ENCODE measurements at regions not wholly inside any gene's neighbourhood (a gene's known extent, or its start where the extent isn't known, plus 50 kb on each side); places are given as distances from the start of the nearest gene placed in this dataset.

- no peaks in the 10 kb centered on the region for H3K9me2 ChIP-seq (ENCODE audit: insufficient read depth)
- no peaks in the 10 kb centered on the region for H3K79me2 ChIP-seq (ENCODE audit: insufficient read depth, low read length)
- no peak overlapping the region for H3K4me3 ChIP-seq (replicated peaks in 1 of 2; ENCODE audit: low read depth in 1 of 2, low read length in 2 of 2)
- no peaks in the 10 kb centered on the region for H3K36me3 ChIP-seq (ENCODE audit: control insufficient read depth in 1 of 2, insufficient read depth in 2 of 2, low read length in 2 of 2)
- ATAC-seq (no peak), DNase-seq (ENCODE audit: low read depth, low spot score) (no peak)
- H2AFZ ChIP-seq (ENCODE audit: low read depth, low read length, poor library complexity, severe bottlenecking): no peak overlapping the region
- CTCF ChIA-PET: no interaction called here
- H3K27me3 ChIP-seq (ENCODE audit: insufficient read depth, low read length): no peaks in the 10 kb centered on the region
- H3K4me1 ChIP-seq (ENCODE audit: control insufficient read depth in 1 of 2, insufficient read depth in 2 of 2, low read length in 2 of 2): peaks cover 0 to 15% of the 10 kb centered on the region in 2 experiments; a peak in 2 of 4 replicates
- no peaks in the 10 kb centered on the region for H3K9me3 ChIP-seq (ENCODE audit: control insufficient read depth in 1 of 2, insufficient read depth in 1 of 2, low read depth in 1 of 2, low read length in 2 of 2)
- intact Hi-C loops (cut with micrococcal nuclease): no loop called here
- no TSS peak for BruUV-seq (replicated peaks)
- H4K20me1 ChIP-seq (ENCODE audit: insufficient read depth): no peaks in the 10 kb centered on the region
- H3K9ac ChIP-seq (ENCODE audit: low read length): no peak overlapping the region
- POLR2A ChIA-PET: no interaction called here
- RAD21 ChIA-PET (ENCODE audit: low non-redundant PET in 1 of 2, low total read pairs in 2 of 2, uncharacterized antibody in 2 of 2, unreplicated experiment in 2 of 2): no interaction called here
- H3K27ac ChIP-seq (ENCODE audit: low read depth, low read length): no peak overlapping the region
- H3K4me2 ChIP-seq (ENCODE audit: low read length): no peak overlapping the region
- TF ChIP-seq CTCF (IDR thresholded peaks at IDR 0.05 in 2 of 3, conservative IDR thresholded peaks at IDR 0.05 in 1 of 3; ENCODE audit: borderline replicate concordance in 1 of 3, insufficient read depth in 1 of 3, low read depth in 2 of 3, low read length in 2 of 3): no peak
- no peak for TF ChIP-seq TCF7L2 (IDR thresholded peaks at IDR 0.05; ENCODE audit: borderline replicate concordance, extremely low read depth, insufficient read depth, insufficient read length)
- no peak for TF ChIP-seq MAX (IDR thresholded peaks at IDR 0.05)
- no peak for TF ChIP-seq FOSL1 (IDR thresholded peaks at IDR 0.05; ENCODE audit: low read depth)
- TF ChIP-seq JUND (IDR thresholded peaks at IDR 0.05): no peak
- no peak for TF ChIP-seq POLR2A (IDR thresholded peaks at IDR 0.05; ENCODE audit: borderline replicate concordance, extremely low read depth, insufficient read depth, insufficient read length)
- no peak for TF ChIP-seq CEBPB (IDR thresholded peaks at IDR 0.05; ENCODE audit: low read depth)
- TF ChIP-seq EGR1 (IDR thresholded peaks at IDR 0.05; ENCODE audit: low read depth): no peak
- TF ChIP-seq SIN3A (IDR thresholded peaks at IDR 0.05; ENCODE audit: low read depth): no peak
- no peak for TF ChIP-seq ELF1 (IDR thresholded peaks at IDR 0.05; ENCODE audit: borderline replicate concordance, low read depth)
- TF ChIP-seq ATF3 (IDR thresholded peaks at IDR 0.05): no peak
- no peak for TF ChIP-seq EZH2 (IDR thresholded peaks at IDR 0.05)
- TF ChIP-seq ZNF274 (IDR thresholded peaks at IDR 0.05; ENCODE audit: low read depth, low read length): no peak
- TF ChIP-seq EZH2phosphoT487 (IDR thresholded peaks at IDR 0.05; ENCODE audit: borderline replicate concordance): no peak
- no peak for TF ChIP-seq ZFX (IDR thresholded peaks at IDR 0.05)
- TF ChIP-seq SP1 (IDR thresholded peaks at IDR 0.05; ENCODE audit: low read depth): no peak
- no peak for TF ChIP-seq POLR2AphosphoS5 (IDR thresholded peaks at IDR 0.05; ENCODE audit: low read depth, low read length)
These were observed 1013.5 kb downstream of the KCNT2 start for GRCh38 chr1:195594773-195595172.

All from HCT116 (cell line).